NCI-H510A (cell line): ENCODE measurements at regions not wholly inside any gene's neighbourhood (a gene's known extent, or its start where the extent isn't known, plus 50 kb on each side); places are given as distances from the start of the nearest gene placed in this dataset.
A peak's percentile ranks its signal among the peaks of the same experiment; 100 is the strongest.
"Not testable (repeated sequence)": the region's sequence is repeated elsewhere in the genome, so short reads cannot be mapped to it uniquely, and the experiment has no call there.

Source experiments
- DNase-seq: peaks from one replicate; lab custom pipeline; 2025; lab: John Stamatoyannopoulos, UW

- DNase-seq: no peak
Observed at GRCh38 chr13:50229960-50230661, 214.9 kb downstream of the KCNRG start.

GRCh38 chr13:50230662-50230978 is 215.4 kb downstream of the KCNRG start:
- no peak for DNase-seq

GRCh38 chr13:50233574-50233973 is 218.3 kb downstream of the KCNRG start:
- DNase-seq: not testable (repeated sequence)

GRCh38 chr13:50235604-50236342 is 220.5 kb downstream of the KCNRG start:
- DNase-seq: no peak

- no peak for DNase-seq
Observed at GRCh38 chr13:50236898-50237318, 221.7 kb downstream of the KCNRG start.

- DNase-seq: no peak
Observed at GRCh38 chr13:50238922-50239321, 223.7 kb downstream of the KCNRG start.

- DNase-seq: no peak
Observed at GRCh38 chr13:50241479-50241878, 226.2 kb downstream of the KCNRG start.

GRCh38 chr13:50243931-50244330 is 228.7 kb downstream of the KCNRG start:
- no peak for DNase-seq

GRCh38 chr13:50244355-50244712 is 229.1 kb downstream of the KCNRG start:
- DNase-seq: no peak

GRCh38 chr13:50244713-50245574 is 229.7 kb downstream of the KCNRG start:
- DNase-seq: no peak

GRCh38 chr13:50247223-50247622 is 232.0 kb downstream of the KCNRG start:
- no peak for DNase-seq

- no peak for DNase-seq
Observed at GRCh38 chr13:50248516-50249143, 233.4 kb downstream of the KCNRG start.

- DNase-seq: no peak
Observed at GRCh38 chr13:50249144-50249521, 233.9 kb downstream of the KCNRG start.

GRCh38 chr13:50250401-50250800 is 235.2 kb downstream of the KCNRG start:
- DNase-seq: no peak

- no peak for DNase-seq
Observed at GRCh38 chr13:50255639-50256038, 240.4 kb downstream of the KCNRG start.

GRCh38 chr13:50256536-50257321 is 241.5 kb downstream of the KCNRG start:
- DNase-seq: not testable (repeated sequence)

GRCh38 chr13:50257646-50258045 is 242.4 kb downstream of the KCNRG start:
- DNase-seq: no peak

GRCh38 chr13:50261130-50261901 is 246.1 kb downstream of the KCNRG start:
- DNase-seq: peak; percentile 18

GRCh38 chr13:50267066-50267465 is 251.8 kb downstream of the KCNRG start:
- no peak for DNase-seq

- no peak for DNase-seq
Observed at GRCh38 chr13:50267917-50268316, 252.7 kb downstream of the KCNRG start.

GRCh38 chr13:50268500-50268899 is 253.3 kb downstream of the KCNRG start:
- DNase-seq: no peak
